GM11168 (cell line): ENCODE measurements at regions not wholly inside any gene's neighbourhood (a gene's known extent, or its start where the extent isn't known, plus 50 kb on each side); places are given as distances from the start of the nearest gene placed in this dataset.

Source experiments
- in situ Hi-C: fragments of 300-500 bp; cut with MboI; formaldehyde crosslinking; loops from one replicate; pipeline ENCODE4 v1.12.0; 2022; ENCODE audit warnings: low sequenced_read_pairs; ENCODE audit not compliant: unreplicated experiment

- in situ Hi-C loops: no loop called here
Measured at GRCh38 chr3:161444694-161445077, 51.9 kb upstream of the OTOL1 start.

- in situ Hi-C loops: no loop called here
Measured at GRCh38 chr3:161443921-161444693, 52.5 kb upstream of the OTOL1 start.

GRCh38 chr3:161430307-161430706, 59.0 kb upstream of the SPTSSB start:
- in situ Hi-C loops: no loop called here

- in situ Hi-C loops: no loop called here
Measured at GRCh38 chr3:161427347-161427746, 56.0 kb upstream of the SPTSSB start.

GRCh38 chr3:161426758-161427157, 55.4 kb upstream of the SPTSSB start:
- in situ Hi-C loops: no loop called here

DNA sequence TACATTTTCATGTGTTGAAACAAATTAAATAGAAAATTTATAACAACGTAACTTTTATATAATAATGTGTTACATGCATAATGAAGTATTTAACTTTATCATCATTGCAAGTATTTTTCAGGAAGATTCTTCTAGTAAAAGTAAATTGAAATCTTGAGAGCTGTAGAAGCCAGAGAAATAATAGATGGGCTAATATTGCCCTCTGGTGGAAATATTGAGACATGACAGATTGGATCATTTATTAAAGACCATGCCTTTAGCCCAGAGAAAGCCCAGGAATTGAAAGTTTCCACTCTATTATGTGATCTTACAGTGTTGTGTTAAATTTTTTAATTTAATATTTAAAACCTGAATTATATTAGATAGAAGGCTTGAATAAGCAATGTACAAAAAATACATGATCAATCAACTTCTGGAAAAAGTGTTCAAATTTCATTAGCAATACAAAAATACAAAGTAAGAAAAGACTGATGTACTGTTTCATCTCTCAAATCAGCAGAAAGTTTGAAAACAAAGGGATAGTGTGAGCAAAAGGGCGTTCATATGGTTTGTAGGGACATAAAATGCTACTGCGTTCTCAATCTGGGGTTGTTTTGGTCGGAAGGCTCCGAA, 52.7 kb upstream of the SPTSSB start:
- in situ Hi-C loops: loop anchor here (25.0 kb wide), 2 partner anchors 487 to 737 kb away; partner anchors contain the start of gene ARL14

GRCh38 chr3:161422171-161422700, 50.9 kb upstream of the SPTSSB start:
- in situ Hi-C loops: loop anchor here (25.0 kb wide), 2 partner anchors 485 to 735 kb away; partner anchors contain the start of gene ARL14
